ENCODE measurements at regions not wholly inside any gene's neighbourhood (a gene's known extent, or its start where the extent isn't known, plus 50 kb on each side); places are given as distances from the start of the nearest gene placed in this dataset.
"Not testable (repeated sequence)": the region's sequence is repeated elsewhere in the genome, so short reads cannot be mapped to it uniquely, and the experiment has no call there.

- Mint-ChIP-seq H3K27me3 (no peaks in the 10 kb centered on the region), H3K9me3 (no peaks in the 10 kb centered on the region), H3K4me3 (no peak overlapping the region), H3K27ac (no peak overlapping the region), H3K4me1 (no peaks in the 10 kb centered on the region), H3K36me3 (ENCODE audit: low read depth) (no peaks in the 10 kb centered on the region)
- intact Hi-C loops (cut with micrococcal nuclease): no loop called here
- DNase-seq: no peak
Measured at GRCh38 chr14:82778601-82779000, 1244.9 kb upstream of the SEL1L start.

- Mint-ChIP-seq H3K4me1 (no peaks in the 10 kb centered on the region), H3K4me3 (no peak overlapping the region), H3K27ac (no peak overlapping the region), H3K27me3 (no peaks in the 10 kb centered on the region), H3K9me3 (no peaks in the 10 kb centered on the region), H3K36me3 (ENCODE audit: low read depth) (no peaks in the 10 kb centered on the region)
- no peak for DNase-seq
- intact Hi-C loops (cut with micrococcal nuclease): no loop called here
Measured at GRCh38 chr14:82779301-82779700, 1245.6 kb upstream of the SEL1L start.

GRCh38 chr14:82785756-82786482 lies 1252.3 kb upstream of the SEL1L start:
- no peak overlapping the region for H3K4me3 Mint-ChIP-seq
- intact Hi-C loops (cut with micrococcal nuclease): no loop called here
- no peak for DNase-seq
- no peaks in the 10 kb centered on the region for H3K36me3 Mint-ChIP-seq (ENCODE audit: low read depth)
- no peaks in the 10 kb centered on the region for H3K27me3 Mint-ChIP-seq
- H3K4me1 Mint-ChIP-seq: no peaks in the 10 kb centered on the region
- H3K27ac Mint-ChIP-seq: no peak overlapping the region
- H3K9me3 Mint-ChIP-seq: no peaks in the 10 kb centered on the region

GRCh38 chr14:82786483-82786880 lies 1252.8 kb upstream of the SEL1L start:
- H3K27me3 Mint-ChIP-seq: no peaks in the 10 kb centered on the region
- no peak overlapping the region for H3K27ac Mint-ChIP-seq
- no peak for DNase-seq
- H3K36me3 Mint-ChIP-seq (ENCODE audit: low read depth): no peaks in the 10 kb centered on the region
- no peaks in the 10 kb centered on the region for H3K4me1 Mint-ChIP-seq
- H3K4me3 Mint-ChIP-seq: no peak overlapping the region
- intact Hi-C loops (cut with micrococcal nuclease): no loop called here
- no peaks in the 10 kb centered on the region for H3K9me3 Mint-ChIP-seq

- no peaks in the 10 kb centered on the region for H3K36me3 Mint-ChIP-seq (ENCODE audit: low read depth)
- H3K27ac Mint-ChIP-seq: no peak overlapping the region
- DNase-seq: no peak
- H3K27me3 Mint-ChIP-seq: no peaks in the 10 kb centered on the region
- no peak overlapping the region for H3K4me3 Mint-ChIP-seq
- no peaks in the 10 kb centered on the region for H3K4me1 Mint-ChIP-seq
- H3K9me3 Mint-ChIP-seq: no peaks in the 10 kb centered on the region
- intact Hi-C loops (cut with micrococcal nuclease): no loop called here
Measured at GRCh38 chr14:82796086-82796485, 1262.4 kb upstream of the SEL1L start.

GRCh38 chr14:82798276-82798675 lies 1264.6 kb upstream of the SEL1L start:
- Mint-ChIP-seq H3K9me3 (no peaks in the 10 kb centered on the region), H3K4me3 (no peak overlapping the region), H3K27ac (no peak overlapping the region), H3K36me3 (ENCODE audit: low read depth) (no peaks in the 10 kb centered on the region), H3K4me1 (no peaks in the 10 kb centered on the region), H3K27me3 (no peaks in the 10 kb centered on the region)
- intact Hi-C loops (cut with micrococcal nuclease): no loop called here
- no peak for DNase-seq

GRCh38 chr14:82805892-82806825 lies 1272.5 kb upstream of the SEL1L start:
- Mint-ChIP-seq H3K27me3 (no peaks in the 10 kb centered on the region), H3K4me3 (no peak overlapping the region), H3K4me1 (no peaks in the 10 kb centered on the region), H3K27ac (no peak overlapping the region), H3K36me3 (ENCODE audit: low read depth) (no peaks in the 10 kb centered on the region), H3K9me3 (no peaks in the 10 kb centered on the region)
- no peak for DNase-seq
- intact Hi-C loops (cut with micrococcal nuclease): no loop called here

GRCh38 chr14:82811246-82811645 lies 1277.6 kb upstream of the SEL1L start:
- no peak overlapping the region for H3K4me3 Mint-ChIP-seq
- H3K27me3 Mint-ChIP-seq: no peaks in the 10 kb centered on the region
- intact Hi-C loops (cut with micrococcal nuclease): no loop called here
- H3K36me3 Mint-ChIP-seq (ENCODE audit: low read depth): no peaks in the 10 kb centered on the region
- H3K4me1 Mint-ChIP-seq: no peaks in the 10 kb centered on the region
- no peak for DNase-seq
- no peak overlapping the region for H3K27ac Mint-ChIP-seq
- peaks cover 6% of the 10 kb centered on the region for H3K9me3 Mint-ChIP-seq

- H3K36me3 Mint-ChIP-seq (ENCODE audit: low read depth); intact Hi-C loops (cut with micrococcal nuclease); H3K4me3 Mint-ChIP-seq: not testable (repeated sequence)
Measured at GRCh38 chr14:82814339-82814738, 1280.7 kb upstream of the SEL1L start.

GRCh38 chr14:82830596-82830995 lies 1296.9 kb upstream of the SEL1L start:
- Mint-ChIP-seq H3K27ac (no peak overlapping the region), H3K4me1 (no peaks in the 10 kb centered on the region), H3K4me3 (no peak overlapping the region), H3K9me3 (no peaks in the 10 kb centered on the region), H3K27me3 (no peaks in the 10 kb centered on the region), H3K36me3 (ENCODE audit: low read depth) (no peaks in the 10 kb centered on the region)
- intact Hi-C loops (cut with micrococcal nuclease): no loop called here
- DNase-seq: no peak

More at GRCh38 chr14:82814339-82814738, 1280.7 kb upstream of the SEL1L start:
- H3K27me3 Mint-ChIP-seq, H3K4me1 Mint-ChIP-seq, DNase-seq, H3K27ac Mint-ChIP-seq: not testable (repeated sequence)
- H3K9me3 Mint-ChIP-seq: peaks cover 10% of the 10 kb centered on the region

- Mint-ChIP-seq H3K4me3 (no peak overlapping the region), H3K9me3 (no peaks in the 10 kb centered on the region), H3K27ac (no peak overlapping the region), H3K27me3 (no peaks in the 10 kb centered on the region), H3K4me1 (no peaks in the 10 kb centered on the region), H3K36me3 (ENCODE audit: low read depth) (no peaks in the 10 kb centered on the region)
- no peak for DNase-seq
- intact Hi-C loops (cut with micrococcal nuclease): no loop called here
Measured at GRCh38 chr14:82836256-82836950, 1302.8 kb upstream of the SEL1L start.

GRCh38 chr14:82837611-82838140 lies 1304.0 kb upstream of the SEL1L start:
- intact Hi-C loops (cut with micrococcal nuclease): no loop called here
- no peaks in the 10 kb centered on the region for H3K4me1 Mint-ChIP-seq
- H3K9me3 Mint-ChIP-seq: no peaks in the 10 kb centered on the region
- no peak overlapping the region for H3K4me3 Mint-ChIP-seq
- DNase-seq: no peak
- no peaks in the 10 kb centered on the region for H3K36me3 Mint-ChIP-seq (ENCODE audit: low read depth)
- H3K27ac Mint-ChIP-seq: no peak overlapping the region
- H3K27me3 Mint-ChIP-seq: no peaks in the 10 kb centered on the region

- no peaks in the 10 kb centered on the region for H3K27me3 Mint-ChIP-seq
- no peaks in the 10 kb centered on the region for H3K9me3 Mint-ChIP-seq
- H3K36me3 Mint-ChIP-seq (ENCODE audit: low read depth): no peaks in the 10 kb centered on the region
- H3K4me1 Mint-ChIP-seq: no peaks in the 10 kb centered on the region
- intact Hi-C loops (cut with micrococcal nuclease): no loop called here
- H3K4me3 Mint-ChIP-seq: no peak overlapping the region
- no peak for DNase-seq
- no peak overlapping the region for H3K27ac Mint-ChIP-seq
Measured at GRCh38 chr14:82850576-82850975, 1316.9 kb upstream of the SEL1L start.

- Mint-ChIP-seq H3K9me3 (no peaks in the 10 kb centered on the region), H3K27me3 (no peaks in the 10 kb centered on the region), H3K4me1 (no peaks in the 10 kb centered on the region), H3K27ac (no peak overlapping the region), H3K4me3 (no peak overlapping the region), H3K36me3 (ENCODE audit: low read depth) (no peaks in the 10 kb centered on the region)
- no peak for DNase-seq
- intact Hi-C loops (cut with micrococcal nuclease): no loop called here
Measured at GRCh38 chr14:82854131-82854530, 1320.5 kb upstream of the SEL1L start.
